ENCODE measurements at regions not wholly inside any gene's neighbourhood (a gene's known extent, or its start where the extent isn't known, plus 50 kb on each side); places are given as distances from the start of the nearest gene placed in this dataset.
"Not testable (repeated sequence)": the region's sequence is repeated elsewhere in the genome, so short reads cannot be mapped to it uniquely, and the experiment has no call there.

DNA sequence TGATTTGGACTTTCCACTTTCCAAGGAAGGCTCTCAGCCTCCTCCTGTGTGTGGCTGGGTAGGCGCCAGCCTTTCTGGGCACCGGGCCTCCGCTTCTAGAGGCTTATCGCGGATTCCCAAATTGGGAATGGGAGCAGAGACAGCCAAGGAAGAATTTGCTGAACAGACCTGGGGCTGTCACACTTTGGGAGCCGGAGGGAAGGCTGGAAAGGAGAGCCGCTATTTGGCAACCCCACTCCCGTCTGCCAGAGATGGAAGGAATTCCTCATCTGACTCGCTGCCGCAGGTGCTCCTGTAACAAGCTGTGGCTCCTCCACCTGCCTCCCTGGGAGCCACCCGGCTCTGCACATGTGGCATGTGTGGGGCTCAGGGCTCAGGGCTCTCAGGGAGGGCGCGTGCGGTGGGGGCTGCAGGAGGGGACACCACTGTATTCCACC, 50.8 kb upstream of the ECHDC3 start:
- DNase-seq, result no peak

- DNase-seq, result no peak
Observed at GRCh38 chr10:11689945-11690736, 52.0 kb upstream of the ECHDC3 start.

DNA sequence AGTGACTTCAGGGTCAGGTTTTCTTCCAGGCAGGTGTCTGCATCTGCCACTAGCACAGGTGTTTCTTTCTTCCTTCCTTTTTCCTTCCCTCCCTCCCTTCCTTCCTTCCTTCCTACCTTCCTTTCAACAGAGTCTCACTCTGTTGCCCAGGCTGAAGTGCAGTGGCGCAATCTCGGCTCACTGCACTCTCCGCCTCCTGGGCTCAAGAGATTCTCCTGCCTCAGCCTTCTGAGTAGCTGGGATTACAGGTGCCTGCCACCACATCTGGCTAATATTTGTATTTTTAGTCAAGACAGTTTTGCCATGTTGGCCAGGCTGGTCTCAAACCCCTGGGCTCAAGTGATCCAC, 53.8 kb upstream of the ECHDC3 start:
- not testable (repeated sequence) for DNase-seq

GRCh38 chr10:11687779-11688447, 54.3 kb upstream of the ECHDC3 start:
- DNase-seq, result no peak

- DNase-seq, result no peak
Observed at GRCh38 chr10:11687357-11687771, 54.8 kb upstream of the ECHDC3 start.

GRCh38 chr10:11685787-11686218, 56.4 kb upstream of the ECHDC3 start:
- DNase-seq, result no peak

DNA sequence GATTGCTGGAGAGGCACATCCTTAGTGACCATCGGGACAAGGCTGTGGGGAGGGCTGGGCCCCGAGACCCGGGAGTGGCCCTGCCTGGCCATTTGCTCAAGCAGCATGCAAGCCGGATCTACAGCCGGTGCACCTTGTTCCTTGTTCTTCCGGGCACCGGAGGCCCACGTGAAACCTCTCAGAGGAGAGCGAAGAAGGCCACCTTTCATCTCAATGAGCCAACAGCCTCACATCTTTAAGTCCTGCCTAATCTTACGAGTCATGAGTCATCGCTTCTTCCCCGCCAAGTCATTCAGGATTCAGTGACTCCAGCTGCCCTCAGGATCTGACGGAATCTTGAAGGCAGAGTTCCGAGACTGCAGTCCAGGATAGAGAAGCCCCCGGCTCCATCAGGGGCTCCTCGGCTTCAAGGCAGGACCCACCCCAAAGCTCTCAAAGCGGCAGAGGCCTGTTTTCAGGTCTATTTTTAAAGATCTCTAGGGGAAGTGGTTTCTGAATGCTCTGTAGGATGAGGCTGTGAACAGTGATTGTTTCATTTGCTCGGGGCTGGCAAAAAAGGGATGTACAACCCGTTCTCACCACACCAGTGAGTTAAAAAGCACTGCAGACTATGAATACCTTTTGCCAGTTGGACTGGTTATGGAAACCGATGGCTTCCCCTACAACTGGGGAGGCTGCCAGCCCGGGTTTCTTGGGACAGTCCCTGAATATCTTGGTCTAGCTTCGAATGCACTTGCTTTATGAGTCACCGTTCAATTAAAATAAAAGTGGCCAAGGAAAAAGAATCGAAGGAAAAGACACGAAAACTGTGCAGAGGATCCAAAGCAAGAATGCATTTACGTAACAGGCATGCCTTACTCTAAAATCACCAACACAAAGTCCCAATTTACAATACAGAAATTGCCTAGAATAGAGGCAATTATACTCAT, 57.2 kb upstream of the ECHDC3 start:
- DNase-seq, result peak; percentile 36 to 41

GRCh38 chr10:11684341-11684716, 57.9 kb upstream of the ECHDC3 start:
- DNase-seq, result not testable (repeated sequence)

DNA sequence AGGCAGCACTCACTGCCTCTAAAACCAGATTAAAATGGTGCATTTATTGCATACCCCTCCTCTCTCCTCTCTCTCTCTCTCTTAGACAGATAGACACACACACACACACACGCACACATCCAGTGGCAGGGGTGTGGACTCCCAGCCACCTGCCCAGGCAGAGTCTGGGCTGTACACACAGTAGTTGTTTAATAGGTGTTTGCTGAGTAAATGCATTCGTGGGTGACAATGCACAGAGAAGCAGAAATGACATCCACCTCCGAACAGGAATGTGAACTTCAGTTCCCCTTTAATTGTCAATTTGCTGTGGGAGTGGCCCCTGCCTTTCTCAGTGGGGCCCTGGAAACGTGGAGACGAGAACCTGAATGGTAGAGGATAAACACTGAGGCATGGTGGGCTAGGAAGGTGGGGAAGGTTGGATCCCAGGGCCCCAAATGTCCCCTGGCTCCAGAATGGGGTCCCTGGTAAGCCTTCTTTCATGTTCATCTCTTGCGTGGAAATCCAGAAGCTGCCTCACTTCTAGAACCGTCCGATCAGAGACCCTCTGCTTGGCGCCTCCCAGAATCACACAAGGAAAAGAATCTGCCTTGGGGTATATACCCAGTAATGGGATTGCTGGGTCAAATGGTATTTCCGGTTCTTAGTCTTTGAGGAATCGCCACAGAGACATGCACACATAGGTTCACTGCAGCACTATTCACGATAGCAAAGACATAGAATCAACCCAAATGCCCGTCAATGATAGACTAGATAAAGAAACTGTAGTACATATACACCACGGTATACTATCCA, 58.5 kb upstream of the ECHDC3 start:
- no peak for DNase-seq

DNA sequence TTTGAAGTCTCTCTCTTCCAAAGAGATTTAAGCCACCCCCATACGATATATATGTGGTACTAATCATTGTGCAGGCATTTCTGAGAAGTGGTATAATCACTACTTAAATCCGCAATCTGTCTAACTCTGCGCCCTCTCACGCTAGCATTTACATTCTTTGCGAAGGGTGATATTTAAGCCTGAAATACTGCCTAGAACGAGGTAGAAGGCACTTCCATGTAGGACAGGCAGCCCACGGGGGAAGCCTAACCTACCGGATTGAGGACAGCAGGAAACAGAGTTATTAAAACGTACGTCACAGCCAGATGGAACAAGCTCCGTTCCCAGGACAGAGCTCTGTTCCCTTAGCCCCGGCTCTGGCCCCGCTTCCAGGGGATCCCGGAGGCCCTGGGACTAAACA, 59.3 kb upstream of the ECHDC3 start:
- DNase-seq, result no peak

- no peak for DNase-seq
Observed at GRCh38 chr10:11682267-11682683, 59.9 kb upstream of the ECHDC3 start.

DNA sequence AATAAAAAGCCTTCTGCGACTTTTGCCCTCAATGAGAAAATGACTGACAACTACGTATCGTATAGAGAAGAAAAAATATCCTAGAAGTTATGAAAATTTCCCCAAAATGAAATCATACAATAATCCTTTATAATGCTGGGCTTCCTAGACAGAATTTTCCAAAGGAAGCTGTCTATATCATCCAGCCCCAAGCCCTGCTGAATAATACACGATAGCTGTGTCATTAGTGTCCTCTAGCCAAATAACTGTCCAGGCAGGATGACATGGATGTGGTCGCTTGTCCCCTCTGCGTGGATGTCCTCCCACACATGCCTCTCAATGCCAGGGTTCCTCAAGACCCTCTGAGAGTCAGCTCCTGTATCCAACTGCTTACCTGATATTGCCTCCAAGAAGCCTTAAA, 61.7 kb upstream of the ECHDC3 start:
- DNase-seq, result no peak

- no peak for DNase-seq
Observed at GRCh38 chr10:11679946-11680345, 62.2 kb upstream of the ECHDC3 start.

- DNase-seq, result peak in 1 of 2 donors; percentile 11
Observed at GRCh38 chr10:11678074-11678793, 63.9 kb upstream of the ECHDC3 start.

DNA sequence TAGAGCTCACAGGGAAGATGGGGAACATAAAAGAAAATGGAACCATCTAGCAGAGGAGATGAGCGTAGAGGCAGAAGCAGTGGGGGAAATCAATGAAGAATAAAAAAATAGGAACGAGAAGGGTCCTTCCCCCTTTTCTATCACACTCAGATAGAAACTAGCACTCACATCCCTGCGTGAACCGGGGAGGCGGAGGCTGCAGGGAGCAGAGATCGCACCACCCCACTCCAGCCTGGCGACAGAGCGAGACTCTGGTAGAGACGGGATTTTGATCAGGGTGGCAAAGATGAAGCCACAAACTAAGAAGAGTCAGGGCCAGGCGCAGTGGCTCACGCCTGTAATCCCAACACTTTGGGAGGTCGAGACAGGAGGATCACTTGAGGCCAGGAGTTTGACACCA, 64.7 kb upstream of the ECHDC3 start:
- DNase-seq, result no peak

DNA sequence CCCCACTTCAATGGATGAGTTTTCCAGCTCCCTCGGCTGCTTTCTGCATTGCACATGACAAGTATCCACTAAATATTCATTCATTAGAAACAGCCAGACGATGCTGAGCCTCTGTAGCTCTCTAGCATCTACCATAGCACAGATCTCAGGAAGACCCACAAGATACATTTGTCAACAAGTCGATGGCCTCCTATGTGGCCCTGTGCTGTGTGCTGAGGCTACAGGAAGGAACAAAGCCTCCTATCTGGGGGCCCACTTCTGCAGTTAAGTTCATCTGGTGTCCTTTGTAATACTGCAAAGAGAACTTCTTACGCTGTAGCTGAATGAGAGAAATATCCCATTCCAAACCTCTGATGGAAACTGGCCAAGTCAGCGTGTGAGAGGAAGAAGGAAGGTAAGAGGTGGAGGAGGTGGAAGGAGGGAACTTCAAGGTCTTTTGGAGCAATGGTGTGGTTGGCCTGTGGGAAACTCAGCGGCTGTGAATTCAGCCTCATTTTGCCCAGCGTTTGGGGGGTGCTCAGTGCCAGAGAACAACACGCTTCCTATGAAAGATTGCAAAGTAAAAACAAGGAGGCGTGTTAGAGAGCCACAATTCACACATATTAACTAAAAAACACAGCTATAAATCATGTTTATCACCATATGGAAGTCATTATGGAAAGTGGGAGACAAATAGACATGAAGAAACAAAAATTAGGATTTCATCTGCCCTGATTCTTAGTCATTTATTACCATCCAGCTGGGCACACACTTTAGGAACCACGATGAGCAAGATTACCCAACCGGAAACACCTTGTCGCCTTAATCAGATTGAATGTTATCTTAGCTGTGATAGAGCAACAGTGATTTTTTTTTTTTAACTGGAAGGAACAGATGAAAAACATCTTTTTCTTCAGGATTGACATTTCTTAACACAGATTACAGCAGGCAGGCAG, 62.2 kb upstream of the USP6NL start:
- DNase-seq, result no peak

- DNase-seq, result no peak
Observed at GRCh38 chr10:11672836-11673235, 61.4 kb upstream of the USP6NL start.

DNA sequence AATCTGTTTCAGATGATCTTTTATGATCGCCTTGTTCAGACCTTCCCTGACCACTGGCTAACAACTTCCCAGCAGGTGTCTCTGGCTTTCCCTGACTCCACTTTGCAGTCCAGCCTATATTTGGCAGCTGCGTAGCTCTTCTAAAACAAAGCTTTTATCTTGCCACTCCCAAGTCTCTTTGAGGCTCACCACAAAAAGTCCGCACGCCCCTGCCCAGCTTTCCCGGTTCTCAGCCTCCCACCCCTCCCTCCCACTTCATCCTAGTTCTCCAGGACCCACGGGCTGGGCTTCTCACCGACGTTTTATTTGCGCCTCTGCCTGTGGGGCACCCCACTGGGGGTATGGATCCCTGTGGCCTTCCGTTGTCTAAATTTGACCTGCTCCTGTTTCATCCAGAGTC, 58.9 kb upstream of the USP6NL start:
- no peak for DNase-seq

GRCh38 chr10:11668847-11669610, 57.6 kb upstream of the USP6NL start:
- DNase-seq, result no peak

DNA sequence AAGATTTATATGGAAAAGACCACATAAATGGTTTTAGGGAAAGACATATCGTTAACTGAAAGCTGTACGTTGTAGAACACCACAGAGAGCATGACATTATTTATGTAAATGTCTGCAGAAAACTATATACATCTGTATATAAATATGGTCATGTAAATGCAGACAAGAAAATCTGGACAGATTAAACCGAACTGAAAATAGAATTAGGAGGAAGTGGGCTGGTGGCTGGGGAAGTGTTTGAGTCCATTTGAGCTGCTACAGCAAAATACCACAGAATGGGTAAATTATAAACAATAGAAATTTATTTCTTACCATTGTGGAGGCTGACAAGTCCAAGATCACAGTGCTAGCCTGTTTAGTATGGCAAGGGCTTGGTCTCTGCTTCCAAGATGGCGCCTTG, 56.3 kb upstream of the USP6NL start:
- no peak for DNase-seq

All from stimulated activated CD4-positive, alpha-beta T cell treated with anti-CD3 and anti-CD28 coated beads, Interleukin-2, amount 100 ng/mL, for 48 hours (primary cell).